GM23338 (cell line): ENCODE measurements at regions not wholly inside any gene's neighbourhood (a gene's known extent, or its start where the extent isn't known, plus 50 kb on each side); places are given as distances from the start of the nearest gene placed in this dataset.

Source experiments
- CREB1 ChIP-seq: fragments of 250-450 bp; sonication (Bioruptor Pico); IDR thresholded peaks from 2 replicates; pipeline ENCODE4 v1.5.0; 2020; ENCODE audit warnings: low read depth, mild to moderate bottlenecking, moderate library complexity
- CTCF ChIP-seq, 2 experiments: fragments of 200-600 bp in 1 of 2; sonication (generic) in 1 of 2; conservative IDR thresholded peaks; 2 replicates each; pipeline versions ENCODE4 v1.5.1 to v1.6.1; 2016 to 2017; ENCODE audit warnings: antibody characterized with exemption in 2 of 2, low read depth in 2 of 2, mild to moderate bottlenecking in 2 of 2, moderate library complexity in 1 of 2
- ETS1 ChIP-seq: IDR thresholded peaks from 2 replicates; pipeline ENCODE4 v1.6.1; 2016; ENCODE audit warnings: antibody characterized with exemption
- EZH2 ChIP-seq: fragments of 200-600 bp; sonication (generic); IDR thresholded peaks from one replicate; pipeline ENCODE4 v1.8.0; 2017; ENCODE audit warnings: antibody characterized with exemption, mild to moderate bottlenecking, low read depth; ENCODE audit not compliant: unreplicated experiment
- EZH2phosphoT487 ChIP-seq: fragments of 200-600 bp; sonication (generic); IDR thresholded peaks from one replicate; pipeline ENCODE4 v1.8.1; 2018; ENCODE audit warnings: antibody characterized with exemption; ENCODE audit not compliant: unreplicated experiment
- JUNB ChIP-seq: IDR thresholded peaks from one replicate; pipeline ENCODE4 v1.6.1; 2016; ENCODE audit warnings: antibody characterized with exemption; ENCODE audit not compliant: unreplicated experiment
- NANOG ChIP-seq: IDR thresholded peaks from 2 replicates; pipeline ENCODE4 v1.6.1; 2016; ENCODE audit warnings: antibody characterized with exemption, borderline replicate concordance
- POLR2AphosphoS5 ChIP-seq: IDR thresholded peaks from 2 replicates; pipeline ENCODE4 v1.6.1; 2016; ENCODE audit warnings: antibody characterized with exemption, low read depth
- REST ChIP-seq: IDR thresholded peaks from one replicate; pipeline ENCODE4 v1.6.1; 2018; ENCODE audit warnings: antibody characterized with exemption; ENCODE audit not compliant: unreplicated experiment
- STAT1 ChIP-seq: IDR thresholded peaks from one replicate; pipeline ENCODE4 v1.6.1; 2016; ENCODE audit warnings: antibody characterized with exemption; ENCODE audit not compliant: unreplicated experiment
- ZNF114 ChIP-seq: fragments of 250-450 bp; sonication (Bioruptor Pico); IDR thresholded peaks from 2 replicates; pipeline ENCODE4 v1.5.0; 2020; ENCODE audit warnings: mild to moderate bottlenecking, moderate library complexity
- ZNF331 ChIP-seq: fragments of 250-450 bp; sonication (Bioruptor Pico); IDR thresholded peaks from 2 replicates; pipeline ENCODE4 v1.5.0; 2020; ENCODE audit warnings: low read depth, mild to moderate bottlenecking, moderate library complexity
- TF ChIP-seq, protein P1 (sequence below): fragments of 250-450 bp; sonication (Bioruptor Pico); IDR thresholded peaks from 2 replicates; pipeline ENCODE4 v1.5.0; 2020; ENCODE audit warnings: mild to moderate bottlenecking, moderate library complexity

DNA sequence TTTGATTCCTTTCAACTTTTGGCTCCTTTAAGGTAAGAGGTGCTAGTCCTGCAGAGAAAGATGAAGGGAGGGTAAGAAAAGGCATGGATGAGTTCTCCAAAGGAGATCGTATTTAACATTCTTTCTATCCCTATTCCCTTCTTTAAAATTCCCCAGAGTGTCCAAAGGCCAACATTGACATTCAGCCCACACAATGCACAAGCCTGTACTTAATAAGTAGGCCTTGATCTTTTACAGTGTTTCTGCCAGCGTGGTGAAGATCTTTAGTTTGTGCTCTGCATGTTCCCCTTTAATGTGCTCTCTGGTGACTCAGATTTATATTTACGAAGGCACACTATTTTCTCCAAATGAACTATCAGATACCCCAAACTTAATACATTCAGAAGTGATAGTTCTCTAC lies 582.5 kb upstream of the RGS18 start:
- no peak for TF ChIP-seq CTCF (conservative IDR thresholded peaks at IDR 0.05; ENCODE audit: low read depth in 2 of 2)
- TF ChIP-seq REST = no peak
- TF ChIP-seq POLR2AphosphoS5 = no peak
- no peak for TF ChIP-seq EZH2
- no peak for TF ChIP-seq JUNB
- TF ChIP-seq EZH2phosphoT487 = no peak
- no peak for TF ChIP-seq CREB1 (CRISPR knock-in tag)
- TF ChIP-seq ZNF331 (CRISPR knock-in tag) = no peak
- TF ChIP-seq STAT1 = no peak
- TF ChIP-seq NANOG = no peak
- TF ChIP-seq ETS1 = no peak
- no peak for TF ChIP-seq ZNF114 (CRISPR knock-in tag)
- TF ChIP-seq, protein P1, sequence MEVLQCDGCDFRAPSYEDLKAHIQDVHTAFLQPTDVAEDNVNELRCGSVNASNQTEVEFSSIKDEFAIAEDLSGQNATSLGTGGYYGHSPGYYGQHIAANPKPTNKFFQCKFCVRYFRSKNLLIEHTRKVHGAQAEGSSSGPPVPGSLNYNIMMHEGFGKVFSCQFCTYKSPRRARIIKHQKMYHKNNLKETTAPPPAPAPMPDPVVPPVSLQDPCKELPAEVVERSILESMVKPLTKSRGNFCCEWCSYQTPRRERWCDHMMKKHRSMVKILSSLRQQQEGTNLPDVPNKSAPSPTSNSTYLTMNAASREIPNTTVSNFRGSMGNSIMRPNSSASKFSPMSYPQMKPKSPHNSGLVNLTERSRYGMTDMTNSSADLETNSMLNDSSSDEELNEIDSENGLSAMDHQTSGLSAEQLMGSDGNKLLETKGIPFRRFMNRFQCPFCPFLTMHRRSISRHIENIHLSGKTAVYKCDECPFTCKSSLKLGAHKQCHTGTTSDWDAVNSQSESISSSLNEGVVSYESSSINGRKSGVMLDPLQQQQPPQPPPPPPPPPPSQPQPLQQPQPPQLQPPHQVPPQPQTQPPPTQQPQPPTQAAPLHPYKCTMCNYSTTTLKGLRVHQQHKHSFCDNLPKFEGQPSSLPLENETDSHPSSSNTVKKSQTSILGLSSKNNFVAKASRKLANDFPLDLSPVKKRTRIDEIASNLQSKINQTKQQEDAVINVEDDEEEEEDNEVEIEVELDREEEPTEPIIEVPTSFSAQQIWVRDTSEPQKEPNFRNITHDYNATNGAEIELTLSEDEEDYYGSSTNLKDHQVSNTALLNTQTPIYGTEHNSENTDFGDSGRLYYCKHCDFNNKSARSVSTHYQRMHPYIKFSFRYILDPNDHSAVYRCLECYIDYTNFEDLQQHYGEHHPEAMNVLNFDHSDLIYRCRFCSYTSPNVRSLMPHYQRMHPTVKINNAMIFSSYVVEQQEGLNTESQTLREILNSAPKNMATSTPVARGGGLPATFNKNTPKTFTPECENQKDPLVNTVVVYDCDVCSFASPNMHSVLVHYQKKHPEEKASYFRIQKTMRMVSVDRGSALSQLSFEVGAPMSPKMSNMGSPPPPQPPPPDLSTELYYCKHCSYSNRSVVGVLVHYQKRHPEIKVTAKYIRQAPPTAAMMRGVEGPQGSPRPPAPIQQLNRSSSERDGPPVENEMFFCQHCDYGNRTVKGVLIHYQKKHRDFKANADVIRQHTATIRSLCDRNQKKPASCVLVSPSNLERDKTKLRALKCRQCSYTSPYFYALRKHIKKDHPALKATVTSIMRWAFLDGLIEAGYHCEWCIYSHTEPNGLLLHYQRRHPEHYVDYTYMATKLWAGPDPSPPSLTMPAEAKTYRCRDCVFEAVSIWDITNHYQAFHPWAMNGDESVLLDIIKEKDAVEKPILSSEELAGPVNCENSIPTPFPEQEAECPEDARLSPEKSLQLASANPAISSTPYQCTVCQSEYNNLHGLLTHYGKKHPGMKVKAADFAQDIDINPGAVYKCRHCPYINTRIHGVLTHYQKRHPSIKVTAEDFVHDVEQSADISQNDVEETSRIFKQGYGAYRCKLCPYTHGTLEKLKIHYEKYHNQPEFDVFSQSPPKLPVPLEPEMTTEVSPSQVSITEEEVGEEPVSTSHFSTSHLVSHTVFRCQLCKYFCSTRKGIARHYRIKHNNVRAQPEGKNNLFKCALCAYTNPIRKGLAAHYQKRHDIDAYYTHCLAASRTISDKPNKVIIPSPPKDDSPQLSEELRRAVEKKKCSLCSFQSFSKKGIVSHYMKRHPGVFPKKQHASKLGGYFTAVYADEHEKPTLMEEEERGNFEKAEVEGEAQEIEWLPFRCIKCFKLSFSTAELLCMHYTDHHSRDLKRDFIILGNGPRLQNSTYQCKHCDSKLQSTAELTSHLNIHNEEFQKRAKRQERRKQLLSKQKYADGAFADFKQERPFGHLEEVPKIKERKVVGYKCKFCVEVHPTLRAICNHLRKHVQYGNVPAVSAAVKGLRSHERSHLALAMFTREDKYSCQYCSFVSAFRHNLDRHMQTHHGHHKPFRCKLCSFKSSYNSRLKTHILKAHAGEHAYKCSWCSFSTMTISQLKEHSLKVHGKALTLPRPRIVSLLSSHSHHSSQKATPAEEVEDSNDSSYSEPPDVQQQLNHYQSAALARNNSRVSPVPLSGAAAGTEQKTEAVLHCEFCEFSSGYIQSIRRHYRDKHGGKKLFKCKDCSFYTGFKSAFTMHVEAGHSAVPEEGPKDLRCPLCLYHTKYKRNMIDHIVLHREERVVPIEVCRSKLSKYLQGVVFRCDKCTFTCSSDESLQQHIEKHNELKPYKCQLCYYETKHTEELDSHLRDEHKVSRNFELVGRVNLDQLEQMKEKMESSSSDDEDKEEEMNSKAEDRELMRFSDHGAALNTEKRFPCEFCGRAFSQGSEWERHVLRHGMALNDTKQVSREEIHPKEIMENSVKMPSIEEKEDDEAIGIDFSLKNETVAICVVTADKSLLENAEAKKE (CRISPR knock-in tag) = no peak
